Urinary bladder (tissue), 3 donors: ENCODE measurements at regions not wholly inside any gene's neighbourhood (a gene's known extent, or its start where the extent isn't known, plus 50 kb on each side); places are given as distances from the start of the nearest gene placed in this dataset.

Source experiments
- DNase-seq: peaks from one replicate; pipeline ENCODE4 v3.0.0-alpha.2; 2015; ENCODE audit errors: extremely low spot score
- H3K27ac ChIP-seq: one replicate; pipeline ENCODE4 v1.5.1; 2013; ENCODE audit warnings: low read depth, mild to moderate bottlenecking, moderate library complexity
- H3K36me3 ChIP-seq: one replicate; pipeline ENCODE4 v1.6.1; 2013; ENCODE audit warnings: mild to moderate bottlenecking, moderate library complexity; ENCODE audit not compliant: insufficient read depth
- H3K4me1 ChIP-seq: one replicate; pipeline ENCODE4 v1.6.1; 2013; ENCODE audit warnings: mild to moderate bottlenecking, moderate library complexity; ENCODE audit not compliant: insufficient read depth
- H3K4me3 ChIP-seq: one replicate; pipeline ENCODE4 v1.5.1; 2013; ENCODE audit warnings: low read depth, low read length
- WGBS: extraction: QIAGEN DNeasy Blood & Tissue Kit; methylation state at CpG from one replicate; pipeline ENCODE4 v1.1.7; 2013; 5-methylcytosine and 5-hydroxymethylcytosine counted together
- donor health status: healthy with polysubstance abuse.
- donor health status: healthy.

- Histone ChIP-seq H3K4me1 (no peaks in the 10 kb centered on the region), H3K36me3 (no peaks in the 10 kb centered on the region), H3K4me3 (no peak overlapping the region), H3K27ac (no peak overlapping the region)
- WGBS: 95% methylated on average over 10 of the region's 10 CpGs
- DNase-seq: no peak
Measured at GRCh38 chr2:236400046-236400574, 135.9 kb upstream of the ASB18 start.

- no peak for DNase-seq
- Histone ChIP-seq H3K4me1 (no peaks in the 10 kb centered on the region), H3K36me3 (no peaks in the 10 kb centered on the region), H3K4me3 (no peak overlapping the region), H3K27ac (no peak overlapping the region)
- WGBS: 94% methylated on average over 20 of the region's 20 CpGs
Measured at GRCh38 chr2:236400594-236401360, 136.6 kb upstream of the ASB18 start.

GRCh38 chr2:236402033-236402790 lies 138.0 kb upstream of the ASB18 start:
- WGBS: 76% methylated on average over 12 of the region's 12 CpGs
- H3K4me3 ChIP-seq: no peak overlapping the region
- DNase-seq: no peak
- no peaks in the 10 kb centered on the region for H3K4me1 ChIP-seq
- H3K27ac ChIP-seq: no peak overlapping the region
- no peaks in the 10 kb centered on the region for H3K36me3 ChIP-seq

GRCh38 chr2:236403125-236403524 lies 138.9 kb upstream of the ASB18 start:
- Histone ChIP-seq H3K4me3 (no peak overlapping the region), H3K36me3 (no peaks in the 10 kb centered on the region), H3K4me1 (no peaks in the 10 kb centered on the region), H3K27ac (no peak overlapping the region)
- DNase-seq: no peak
- WGBS: 99% methylated on average over 4 of the region's 4 CpGs

- DNase-seq: no peak
- no peaks in the 10 kb centered on the region for H3K36me3 ChIP-seq
Measured at GRCh38 chr2:236403811-236404210, 139.6 kb upstream of the ASB18 start.

GRCh38 chr2:236404346-236404745 lies 140.1 kb upstream of the ASB18 start:
- H3K36me3 ChIP-seq: no peaks in the 10 kb centered on the region
- no peak overlapping the region for H3K4me3 ChIP-seq
- 97% methylated on average over 6 of the region's 6 CpGs for WGBS
- no peak overlapping the region for H3K27ac ChIP-seq
- no peaks in the 10 kb centered on the region for H3K4me1 ChIP-seq
- no peak for DNase-seq

More at GRCh38 chr2:236403811-236404210, 139.6 kb upstream of the ASB18 start:
- Histone ChIP-seq H3K4me3 (no peak overlapping the region), H3K27ac (no peak overlapping the region), H3K4me1 (no peaks in the 10 kb centered on the region)
- 91% methylated on average over 10 of the region's 10 CpGs for WGBS

GRCh38 chr2:236405357-236405756 lies 141.2 kb upstream of the ASB18 start:
- DNase-seq: no peak
- H3K36me3 ChIP-seq: no peaks in the 10 kb centered on the region
- WGBS: 93% methylated on average over 8 of the region's 8 CpGs
- H3K4me3 ChIP-seq: no peak overlapping the region
- no peak overlapping the region for H3K27ac ChIP-seq
- H3K4me1 ChIP-seq: no peaks in the 10 kb centered on the region

- Histone ChIP-seq H3K27ac (no peak overlapping the region), H3K36me3 (no peaks in the 10 kb centered on the region), H3K4me1 (no peaks in the 10 kb centered on the region), H3K4me3 (no peak overlapping the region)
- 95% methylated on average over 7 of the region's 7 CpGs for WGBS
- DNase-seq: no peak
Measured at GRCh38 chr2:236408090-236408489, 143.9 kb upstream of the ASB18 start.

GRCh38 chr2:236408786-236409185 lies 144.6 kb upstream of the ASB18 start:
- 96% methylated on average over 9 of the region's 9 CpGs for WGBS

GRCh38 chr2:236415684-236416444 lies 151.7 kb upstream of the ASB18 start:
- 66% methylated on average over 7 of the region's 7 CpGs for WGBS
- DNase-seq: no peak
- no peak overlapping the region for H3K4me3 ChIP-seq

More at GRCh38 chr2:236408786-236409185, 144.6 kb upstream of the ASB18 start:
- Histone ChIP-seq H3K4me3 (no peak overlapping the region), H3K27ac (no peak overlapping the region), H3K4me1 (no peaks in the 10 kb centered on the region), H3K36me3 (no peaks in the 10 kb centered on the region)
- DNase-seq: no peak

GRCh38 chr2:236417150-236417549 lies 152.5 kb upstream of the ACKR3 start:
- WGBS: 58% methylated on average over 6 of the region's 6 CpGs
- Histone ChIP-seq H3K36me3 (no peaks in the 10 kb centered on the region), H3K4me3 (no peak overlapping the region), H3K27ac (no peak overlapping the region), H3K4me1 (no peaks in the 10 kb centered on the region)
- DNase-seq: no peak

More at GRCh38 chr2:236415684-236416444, 151.7 kb upstream of the ASB18 start:
- Histone ChIP-seq H3K4me1 (no peaks in the 10 kb centered on the region), H3K36me3 (no peaks in the 10 kb centered on the region), H3K27ac (no peak overlapping the region)

- H3K4me3 ChIP-seq: no peak overlapping the region
- no peak for DNase-seq
- no peaks in the 10 kb centered on the region for H3K36me3 ChIP-seq
- no peaks in the 10 kb centered on the region for H3K4me1 ChIP-seq
- 64% methylated on average over 2 of the region's 2 CpGs for WGBS
- H3K27ac ChIP-seq: no peak overlapping the region
Measured at GRCh38 chr2:236430584-236430983, 139.0 kb upstream of the ACKR3 start.

- no peak overlapping the region for H3K4me3 ChIP-seq
- no peak overlapping the region for H3K27ac ChIP-seq
- no peaks in the 10 kb centered on the region for H3K4me1 ChIP-seq
- WGBS: 77% methylated on average over 3 of the region's 3 CpGs
- no peaks in the 10 kb centered on the region for H3K36me3 ChIP-seq
- DNase-seq: no peak
Measured at GRCh38 chr2:236434593-236434992, 135.0 kb upstream of the ACKR3 start.
